Right lobe of liver (tissue), 4 donors: ENCODE measurements at regions not wholly inside any gene's neighbourhood (a gene's known extent, or its start where the extent isn't known, plus 50 kb on each side); places are given as distances from the start of the nearest gene placed in this dataset.

ENCODE experiments used
- CTCF ChIP-seq, 4 donors: fragments of 200-600 bp in 3 of 4; fragments of 450-650 bp in 1 of 4; IDR thresholded peaks; one replicate each; pipeline versions ENCODE4 v1.5.1 to v1.8.0; 2016 to 2022; ENCODE audit warnings: antibody characterized with exemption in 4 of 4, mild to moderate bottlenecking in 2 of 4
- POLR2A ChIP-seq: fragments of 450-650 bp; IDR thresholded peaks from one replicate; pipeline ENCODE4 v1.6.1; 2017; ENCODE audit warnings: antibody characterized with exemption, mild to moderate bottlenecking
- donor health status: DM: no; HTN: no; CAD: no.
- donor health status: DM: no; HTN: no; CAD: no.
- donor health status: DM: no; HTN: yes; CAD: no.

- no peak for TF ChIP-seq POLR2A
- no peak for TF ChIP-seq CTCF (IDR thresholded peaks at IDR 0.05)
Observed at GRCh38 chr1:239218301-239218700, 168.1 kb upstream of the CHRM3 start.
